ENCODE measurements at regions not wholly inside any gene's neighbourhood (a gene's known extent, or its start where the extent isn't known, plus 50 kb on each side); places are given as distances from the start of the nearest gene placed in this dataset.

GRCh38 chr11:11107076-11107723, 245.8 kb downstream of the CSNK2A3 start:
- H3K4me3 ChIP-seq (ENCODE audit: low read depth, low read length), result no peak overlapping the region
- no peaks in the 10 kb centered on the region for H3K4me1 ChIP-seq
- no peak for DNase-seq
- H3K36me3 ChIP-seq, result no peaks in the 10 kb centered on the region
- TF ChIP-seq, protein P1, sequence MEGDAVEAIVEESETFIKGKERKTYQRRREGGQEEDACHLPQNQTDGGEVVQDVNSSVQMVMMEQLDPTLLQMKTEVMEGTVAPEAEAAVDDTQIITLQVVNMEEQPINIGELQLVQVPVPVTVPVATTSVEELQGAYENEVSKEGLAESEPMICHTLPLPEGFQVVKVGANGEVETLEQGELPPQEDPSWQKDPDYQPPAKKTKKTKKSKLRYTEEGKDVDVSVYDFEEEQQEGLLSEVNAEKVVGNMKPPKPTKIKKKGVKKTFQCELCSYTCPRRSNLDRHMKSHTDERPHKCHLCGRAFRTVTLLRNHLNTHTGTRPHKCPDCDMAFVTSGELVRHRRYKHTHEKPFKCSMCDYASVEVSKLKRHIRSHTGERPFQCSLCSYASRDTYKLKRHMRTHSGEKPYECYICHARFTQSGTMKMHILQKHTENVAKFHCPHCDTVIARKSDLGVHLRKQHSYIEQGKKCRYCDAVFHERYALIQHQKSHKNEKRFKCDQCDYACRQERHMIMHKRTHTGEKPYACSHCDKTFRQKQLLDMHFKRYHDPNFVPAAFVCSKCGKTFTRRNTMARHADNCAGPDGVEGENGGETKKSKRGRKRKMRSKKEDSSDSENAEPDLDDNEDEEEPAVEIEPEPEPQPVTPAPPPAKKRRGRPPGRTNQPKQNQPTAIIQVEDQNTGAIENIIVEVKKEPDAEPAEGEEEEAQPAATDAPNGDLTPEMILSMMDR (IDR thresholded peaks at IDR 0.05; ENCODE audit: low read depth, low read length), result no peak
- no peaks in the 10 kb centered on the region for H3K27me3 ChIP-seq
- no peaks in the 10 kb centered on the region for H3K9me3 ChIP-seq

- Histone ChIP-seq H3K27me3 (0 out of 2 replicates have a peak, but pooled peaks cover 2% of the 10 kb centered on the region), H3K36me3 (no peaks in the 10 kb centered on the region), H3K4me1 (no peaks in the 10 kb centered on the region), H3K9me3 (no peaks in the 10 kb centered on the region), H3K4me3 (ENCODE audit: low read depth, low read length) (no peak overlapping the region)
- no peak for DNase-seq
- TF ChIP-seq, protein P1 (IDR thresholded peaks at IDR 0.05; ENCODE audit: low read depth, low read length), result no peak
These were observed 247.5 kb upstream of the ZBED5 start for GRCh38 chr11:11105361-11105760.

- H3K27me3 ChIP-seq, result no peaks in the 10 kb centered on the region
- TF ChIP-seq, protein P1 (IDR thresholded peaks at IDR 0.05; ENCODE audit: low read depth, low read length), result no peak
- no peaks in the 10 kb centered on the region for H3K36me3 ChIP-seq
- H3K4me1 ChIP-seq, result no peaks in the 10 kb centered on the region
- no peak overlapping the region for H3K4me3 ChIP-seq (ENCODE audit: low read depth, low read length)
- H3K9me3 ChIP-seq, result no peaks in the 10 kb centered on the region
- no peak for DNase-seq
These were observed 238.2 kb upstream of the ZBED5 start for GRCh38 chr11:11095831-11096723.

DNA sequence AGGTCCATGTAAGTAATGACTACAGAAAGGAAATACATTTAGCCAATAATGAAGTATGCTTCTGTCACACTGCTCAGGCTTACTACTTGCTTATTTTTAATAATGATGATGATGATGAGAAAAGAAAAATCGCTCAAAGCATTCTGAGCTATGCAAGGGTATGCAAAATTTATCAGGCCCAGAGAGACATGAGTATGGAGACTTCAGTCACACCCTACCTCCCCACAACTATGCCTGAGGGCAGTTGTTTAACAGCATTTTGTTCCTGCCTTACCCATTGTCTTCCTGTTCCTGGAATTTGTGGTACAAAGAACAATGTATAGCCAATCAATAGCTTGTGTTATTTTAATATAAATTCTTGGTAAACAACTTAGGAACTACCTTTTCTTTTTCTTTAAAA, 232.6 kb upstream of the ZBED5 start:
- no peak for DNase-seq
- Histone ChIP-seq H3K4me1 (no peaks in the 10 kb centered on the region), H3K27me3 (no peaks in the 10 kb centered on the region), H3K36me3 (no peaks in the 10 kb centered on the region), H3K9me3 (no peaks in the 10 kb centered on the region), H3K4me3 (ENCODE audit: low read depth, low read length) (no peak overlapping the region)
- TF ChIP-seq, protein P1 (IDR thresholded peaks at IDR 0.05; ENCODE audit: low read depth, low read length), result no peak

- H3K9me3 ChIP-seq, result no peaks in the 10 kb centered on the region
- no peak for DNase-seq
- no peaks in the 10 kb centered on the region for H3K4me1 ChIP-seq
- TF ChIP-seq, protein P1 (IDR thresholded peaks at IDR 0.05; ENCODE audit: low read depth, low read length), result no peak
- H3K4me3 ChIP-seq (ENCODE audit: low read depth, low read length), result no peak overlapping the region
- no peaks in the 10 kb centered on the region for H3K36me3 ChIP-seq
- no peaks in the 10 kb centered on the region for H3K27me3 ChIP-seq
These were observed 232.0 kb upstream of the ZBED5 start for GRCh38 chr11:11089805-11090204.

DNA sequence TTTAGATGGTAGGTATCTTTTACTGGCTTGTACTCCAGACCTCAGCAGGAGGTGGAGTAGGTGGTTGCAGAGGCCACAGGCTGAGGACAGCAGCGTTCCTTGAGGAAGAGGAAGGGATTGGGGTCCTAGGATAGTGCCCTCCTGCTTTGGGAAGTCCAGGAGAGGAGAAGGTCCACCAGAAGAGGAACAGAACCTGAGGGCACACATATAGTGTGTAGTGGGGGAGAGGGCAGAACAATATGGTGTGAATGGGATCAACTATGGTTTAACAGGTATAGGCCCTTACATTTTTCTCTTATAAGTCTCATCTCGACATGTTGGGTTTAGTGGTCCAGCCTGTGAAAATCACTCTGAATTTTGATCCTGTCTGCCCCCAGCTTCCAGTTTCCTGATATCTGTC, 229.1 kb upstream of the ZBED5 start:
- no peaks in the 10 kb centered on the region for H3K36me3 ChIP-seq
- H3K27me3 ChIP-seq, result no peaks in the 10 kb centered on the region

More for the DNA sequence above, 229.1 kb upstream of the ZBED5 start:
- Histone ChIP-seq H3K4me3 (ENCODE audit: low read depth, low read length) (no peak overlapping the region), H3K9me3 (no peaks in the 10 kb centered on the region), H3K4me1 (no peaks in the 10 kb centered on the region)
- TF ChIP-seq, protein P1 (IDR thresholded peaks at IDR 0.05; ENCODE audit: low read depth, low read length), result no peak
- no peak for DNase-seq
